SK-N-SH (cell line): ENCODE measurements at regions not wholly inside any gene's neighbourhood (a gene's known extent, or its start where the extent isn't known, plus 50 kb on each side); places are given as distances from the start of the nearest gene placed in this dataset.

Source experiments
- CTCF ChIP-seq: fragments of 200-600 bp; sonication (generic); IDR thresholded peaks from 2 replicates; pipeline ENCODE4 v1.6.1; 2017; ENCODE audit warnings: antibody characterized with exemption, mild to moderate bottlenecking, moderate library complexity
- ELF1 ChIP-seq: IDR thresholded peaks from 2 replicates; pipeline ENCODE4 v1.4.0; 2012
- EZH2phosphoT487 ChIP-seq: fragments of 200-600 bp; sonication (generic); IDR thresholded peaks from 2 replicates; pipeline ENCODE4 v1.6.1; 2017; ENCODE audit warnings: low read depth, mixed run types, mild to moderate bottlenecking, antibody characterized with exemption, moderate library complexity, borderline replicate concordance
- POLR2AphosphoS5 ChIP-seq: IDR thresholded peaks from 2 replicates; pipeline ENCODE4 v1.6.1; 2012; ENCODE audit warnings: low read depth, low read length
- REST ChIP-seq: IDR thresholded peaks from 2 replicates; pipeline ENCODE4 v1.6.1; 2012; ENCODE audit warnings: mild to moderate bottlenecking, low read depth, low read length, moderate library complexity
- ZBTB33 ChIP-seq: IDR thresholded peaks from 2 replicates; pipeline ENCODE4 v1.4.0; 2012; ENCODE audit warnings: low read depth, borderline replicate concordance

- no peak for TF ChIP-seq CTCF
- TF ChIP-seq REST = no peak
- no peak for TF ChIP-seq POLR2AphosphoS5
- no peak for TF ChIP-seq ELF1
- no peak for TF ChIP-seq EZH2phosphoT487
- TF ChIP-seq ZBTB33 = no peak
These were observed 2112.8 kb downstream of the TP53TG3F start for GRCh38 chr16:35572186-35572585.
